SIG-M5 treated with dmso at 0.1 percent for 504 hours (cell line): ENCODE measurements at regions not wholly inside any gene's neighbourhood (a gene's known extent, or its start where the extent isn't known, plus 50 kb on each side); places are given as distances from the start of the nearest gene placed in this dataset.
"Not testable (repeated sequence)": the region's sequence is repeated elsewhere in the genome, so short reads cannot be mapped to it uniquely, and the experiment has no call there.

ENCODE experiments used
- DNase-seq: peaks from one replicate; lab custom pipeline; 2025; ENCODE audit not compliant: unreplicated experiment; lab: John Stamatoyannopoulos, UW

DNA sequence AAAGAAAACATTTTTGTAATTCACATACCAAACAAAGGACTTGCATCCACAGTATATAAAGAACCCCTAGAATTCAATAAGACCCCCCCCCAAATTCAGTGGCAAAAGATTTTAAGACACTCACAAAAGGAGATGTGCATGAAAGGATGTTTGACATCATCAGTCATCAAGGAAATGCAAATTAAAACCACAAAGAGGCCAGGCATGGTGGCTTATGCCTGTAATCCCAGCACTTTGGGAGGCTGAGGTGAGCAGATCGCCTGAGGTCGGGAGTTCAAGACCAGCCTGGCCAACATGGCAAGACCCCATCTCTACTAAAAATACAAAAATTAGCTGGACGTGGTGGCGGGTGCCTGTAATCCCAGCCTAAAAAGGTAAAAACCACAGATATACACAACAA, 61.3 kb downstream of the AIPL1 start:
- DNase-seq: not testable (repeated sequence)

DNA sequence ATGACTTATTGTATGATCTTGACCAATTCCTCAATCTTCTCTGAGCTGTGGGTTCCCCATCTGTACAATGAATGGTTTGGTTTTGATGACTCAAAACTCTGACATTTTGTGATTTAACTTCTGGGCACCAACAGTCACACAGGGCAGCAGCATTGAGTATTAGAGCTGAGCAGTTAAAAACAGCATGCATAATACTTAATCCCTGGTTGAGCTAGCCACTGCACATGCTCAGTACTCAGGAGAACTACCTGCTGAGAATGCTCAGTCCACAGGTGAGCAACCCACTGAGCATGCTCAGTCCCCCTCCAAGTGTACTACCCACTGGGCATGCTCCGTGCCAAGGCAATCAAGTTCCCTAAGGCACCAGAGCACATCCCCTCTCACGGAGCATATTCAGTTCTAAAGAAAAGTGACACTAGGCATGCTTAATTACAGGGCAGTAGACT, 68.7 kb downstream of the AIPL1 start:
- DNase-seq: no peak

DNA sequence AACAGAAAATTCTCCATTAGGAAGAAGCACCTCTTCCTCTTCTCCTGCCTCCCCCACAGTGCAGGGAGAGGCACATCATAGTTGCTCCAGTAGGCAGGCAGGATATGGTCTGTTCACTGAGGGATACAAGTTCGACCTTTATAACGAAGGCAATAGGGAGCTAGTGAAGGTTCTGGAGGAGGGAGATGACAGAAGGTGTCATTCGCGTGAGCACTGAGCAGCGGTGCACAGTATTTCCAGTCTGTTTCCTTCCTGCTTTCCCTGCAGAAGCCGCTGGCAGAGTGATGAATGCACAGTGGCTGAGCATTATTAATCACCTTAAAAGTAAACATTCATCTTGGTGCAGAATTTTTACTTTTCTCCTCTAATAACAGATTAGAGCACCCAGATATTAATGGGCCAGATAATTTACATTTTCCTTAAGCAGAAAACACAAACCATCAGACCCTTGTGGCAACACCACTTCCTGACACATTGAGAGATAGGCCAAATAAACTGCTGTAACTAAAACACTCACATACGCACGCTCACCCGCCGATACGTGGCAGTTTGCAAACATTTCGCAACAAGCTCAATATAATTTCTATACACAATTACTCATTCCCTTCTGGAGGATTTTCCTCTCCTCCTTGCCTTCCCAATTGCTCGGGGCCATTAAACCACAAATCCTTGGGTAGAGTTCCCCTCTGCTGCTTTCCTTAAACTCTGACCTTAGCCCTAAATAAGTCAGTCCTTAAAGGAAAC, 69.5 kb downstream of the AIPL1 start:
- no peak for DNase-seq

GRCh38 chr17:6361733-6362132, 73.2 kb downstream of the AIPL1 start:
- DNase-seq: no peak

DNA sequence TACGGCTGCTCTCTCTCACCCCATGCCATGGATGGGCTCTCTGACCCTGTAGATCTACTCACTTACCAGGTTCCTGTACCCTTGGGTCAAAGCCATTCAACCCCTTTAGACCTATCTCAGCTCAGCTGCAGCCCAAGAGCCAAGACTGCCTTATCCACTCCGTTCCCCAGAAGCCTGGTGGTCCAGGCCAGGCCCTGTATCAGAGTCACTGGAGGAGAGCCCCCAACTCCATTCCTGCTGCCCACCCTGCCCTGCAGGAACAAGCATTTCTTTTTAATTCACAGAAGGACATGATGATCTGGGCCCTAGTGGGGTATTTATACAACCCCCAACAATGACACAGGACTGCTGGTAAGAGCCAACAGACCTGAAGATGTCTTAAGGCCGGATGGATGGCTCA, 76.8 kb downstream of the AIPL1 start:
- DNase-seq: no peak

DNA sequence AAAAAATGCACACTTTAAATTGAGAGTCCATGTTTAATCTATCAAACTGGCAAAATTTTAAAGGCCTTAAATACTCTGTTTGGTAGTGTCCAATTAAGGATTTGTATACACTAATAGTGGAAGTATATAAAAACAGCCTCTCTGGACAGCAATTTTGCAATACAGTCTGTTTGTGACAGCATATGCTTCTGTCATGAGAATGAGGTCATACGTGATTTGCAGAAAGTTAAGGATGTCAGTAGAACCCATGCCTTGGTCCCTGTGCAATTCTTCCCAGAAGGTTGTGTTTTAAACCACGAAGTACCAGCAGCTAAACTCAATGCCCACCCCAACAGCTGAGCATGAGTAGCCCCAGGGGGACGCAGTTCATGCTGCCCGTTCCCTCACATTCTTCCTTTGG, 78.4 kb downstream of the AIPL1 start:
- no peak for DNase-seq

GRCh38 chr17:6355196-6355595, 79.7 kb downstream of the AIPL1 start:
- no peak for DNase-seq

DNA sequence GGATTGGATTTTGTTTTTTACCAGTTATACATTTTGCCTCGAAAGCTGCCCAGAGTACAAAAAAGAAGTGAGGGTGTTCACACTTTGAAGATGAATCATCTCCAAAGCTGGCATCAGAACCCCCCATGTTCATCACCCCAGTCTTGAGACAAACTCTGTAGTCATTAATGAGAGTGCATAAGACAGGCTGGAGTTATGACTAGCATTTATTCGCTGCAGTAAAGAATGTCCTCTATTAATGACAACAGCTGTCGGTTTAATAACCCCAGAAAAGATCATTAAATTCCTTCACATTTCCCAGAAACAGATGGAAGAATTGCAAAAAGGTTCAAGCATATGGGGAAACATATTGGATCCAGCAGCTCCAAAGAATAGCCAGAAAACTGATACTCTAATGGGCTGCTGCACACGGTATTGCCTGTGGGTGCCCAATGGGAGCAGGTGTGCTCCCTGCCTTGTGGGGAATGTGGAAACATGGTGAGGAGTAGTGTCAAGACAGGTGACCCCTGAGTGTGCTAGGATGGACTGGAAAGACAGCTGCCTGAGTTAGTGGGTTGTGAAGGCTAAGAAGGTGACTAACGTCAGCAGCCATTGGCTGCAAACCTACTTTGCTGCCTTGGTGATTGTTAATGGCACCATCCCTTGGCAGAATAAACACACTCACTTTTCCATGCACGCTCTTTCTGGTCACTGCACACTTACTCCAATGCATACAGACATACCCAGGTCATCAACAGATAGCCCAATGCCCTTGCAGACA, 81.9 kb downstream of the AIPL1 start:
- DNase-seq: no peak

DNA sequence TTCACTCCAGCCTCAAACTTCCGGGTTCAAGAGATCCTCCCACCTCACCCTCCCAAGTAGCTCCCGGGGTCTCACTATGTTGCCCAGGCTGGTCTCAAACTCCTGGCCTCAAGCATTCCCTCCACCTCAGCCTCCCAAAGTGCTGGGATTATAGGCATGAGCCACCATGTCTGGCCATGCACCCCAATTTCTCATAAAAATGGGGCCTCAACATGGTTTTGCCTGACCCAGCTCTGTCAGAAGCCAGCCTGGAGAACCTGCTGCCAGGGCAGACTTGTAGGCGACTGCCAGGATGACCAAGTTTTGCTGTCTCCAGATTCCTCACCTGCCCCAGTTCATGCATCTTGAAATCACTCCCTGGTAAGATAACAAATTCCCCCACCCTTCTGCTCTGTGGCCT, 82.9 kb downstream of the AIPL1 start:
- no peak for DNase-seq

DNA sequence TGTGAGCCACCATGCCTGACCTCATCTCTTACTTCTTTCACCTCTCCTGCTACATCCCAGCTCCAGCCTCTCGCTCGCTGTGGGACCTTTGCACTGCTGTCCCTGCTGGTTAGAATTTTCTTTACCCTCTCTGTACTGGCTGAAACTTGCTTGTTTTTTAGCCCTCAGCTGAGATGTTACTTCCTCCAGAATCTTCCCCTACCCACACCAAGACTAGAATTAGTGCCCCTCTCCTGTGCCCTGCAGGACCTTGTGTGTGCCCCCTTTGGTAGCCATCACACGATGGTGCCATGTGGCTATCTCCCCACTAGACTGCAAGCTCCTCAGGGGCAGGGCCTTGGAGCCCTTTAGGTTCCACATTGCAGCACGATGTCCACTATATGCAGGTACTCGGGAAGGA, 84.1 kb downstream of the AIPL1 start:
- DNase-seq: no peak

DNA sequence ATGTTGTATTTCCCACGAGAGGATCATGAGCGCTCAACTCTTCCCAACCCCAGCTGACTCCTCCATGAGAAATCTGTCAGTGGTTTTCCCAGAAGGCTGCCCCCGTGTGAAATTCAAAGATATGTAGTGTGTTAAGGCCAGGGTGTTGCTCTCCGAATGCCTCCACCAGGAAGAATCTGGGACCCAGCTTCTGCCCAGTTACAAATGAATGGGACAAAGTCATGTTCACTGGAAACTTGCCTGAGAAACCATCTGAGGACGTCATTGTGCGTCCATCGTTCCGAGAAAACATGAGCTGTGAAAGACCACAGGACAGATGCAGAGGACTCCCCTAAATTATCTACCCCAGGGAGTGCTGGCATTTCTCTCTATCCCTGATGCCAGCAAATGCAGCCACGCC, 86.0 kb downstream of the AIPL1 start:
- no peak for DNase-seq

- DNase-seq: no peak
These were observed 87.1 kb downstream of the AIPL1 start for GRCh38 chr17:6347776-6348175.

DNA sequence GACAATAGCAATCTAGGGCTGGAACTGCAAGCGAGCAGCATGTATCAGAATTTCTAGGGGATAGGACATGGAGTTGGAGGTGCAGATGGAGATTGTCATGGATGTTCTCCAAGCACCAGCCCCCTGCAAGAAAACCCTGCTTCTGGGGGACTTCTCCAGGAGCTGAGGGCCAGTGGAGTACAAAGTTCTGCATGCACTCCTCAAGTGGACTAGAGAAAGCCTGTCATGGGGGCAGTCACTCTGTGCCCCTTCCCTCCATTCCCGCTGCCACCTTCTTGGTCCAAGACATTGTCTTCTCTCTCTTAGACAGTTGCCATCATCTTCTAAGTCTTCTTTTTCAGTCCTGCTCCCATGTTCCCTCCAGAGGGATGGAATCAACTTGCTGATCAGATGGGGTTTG, 87.9 kb downstream of the AIPL1 start:
- no peak for DNase-seq

DNA sequence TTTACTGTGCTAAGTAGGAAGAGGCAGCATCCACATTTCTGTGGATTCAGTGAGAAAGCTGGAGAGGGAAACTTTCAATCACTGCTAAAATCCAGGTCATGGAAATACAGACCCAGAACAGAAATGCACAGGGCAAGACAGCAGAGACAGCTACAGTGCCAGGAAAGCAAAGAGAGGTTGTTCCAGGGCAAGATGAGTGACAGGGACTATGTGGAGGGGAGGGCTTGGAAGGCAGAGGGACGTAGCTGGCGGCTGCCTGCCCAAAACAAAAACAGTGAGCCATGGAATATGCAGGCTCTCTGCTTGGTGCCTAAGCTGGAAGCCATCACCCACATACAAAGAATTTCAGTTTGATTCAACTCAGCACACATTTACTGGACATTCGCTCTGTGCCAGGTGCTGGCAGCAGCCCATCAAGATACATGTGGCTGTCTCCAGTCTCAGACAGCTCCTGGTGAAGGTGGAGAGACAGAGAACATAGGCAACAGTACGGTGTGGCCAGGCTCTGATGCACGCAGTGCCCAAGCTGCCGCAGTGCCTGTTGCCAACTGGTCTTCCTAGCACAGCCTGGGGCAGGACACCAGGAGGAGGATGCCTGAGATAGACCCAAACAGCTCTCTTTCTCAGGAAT, 88.7 kb downstream of the AIPL1 start:
- no peak for DNase-seq

DNA sequence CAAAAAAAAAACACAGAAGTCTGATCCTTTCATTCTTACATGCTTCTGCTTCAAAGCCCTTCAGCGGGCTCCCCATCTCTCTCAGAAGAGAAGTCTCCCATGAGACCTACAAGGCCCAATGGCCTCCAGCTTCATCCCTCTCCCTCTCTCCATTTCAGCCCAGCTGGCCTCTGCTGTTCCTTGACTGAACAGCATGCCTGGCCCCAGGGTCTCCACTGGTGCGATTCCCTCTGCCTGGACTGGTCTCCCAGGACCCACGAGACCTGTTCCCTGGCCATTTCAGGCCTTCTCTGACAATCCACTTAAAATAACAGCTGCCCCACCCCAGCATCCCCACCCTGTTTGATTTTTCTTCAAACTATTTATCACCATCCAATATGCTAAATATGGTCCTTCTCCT, 91.2 kb downstream of the AIPL1 start:
- no peak for DNase-seq

DNA sequence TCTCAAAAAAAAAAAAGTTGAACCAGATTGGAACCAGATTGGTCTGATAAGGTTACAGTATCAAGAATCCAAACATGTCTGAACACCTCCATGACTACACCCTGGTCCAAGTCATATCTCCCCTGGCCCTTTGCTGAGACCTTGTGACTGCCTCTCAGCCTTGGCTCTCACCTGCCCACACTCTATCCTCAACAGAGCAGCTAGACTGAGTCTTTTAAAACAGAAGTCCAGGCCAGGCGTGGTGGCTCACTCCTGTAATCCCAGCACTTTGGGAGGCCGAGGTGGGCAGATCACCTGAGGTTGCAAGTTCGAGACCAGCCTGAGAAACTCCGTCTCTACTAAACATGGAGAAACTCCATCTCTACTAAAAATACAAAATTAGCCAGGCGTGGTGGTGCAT, 91.7 kb downstream of the AIPL1 start:
- no peak for DNase-seq

- no peak for DNase-seq
These were observed 94.2 kb downstream of the AIPL1 start for GRCh38 chr17:6340708-6341107.

DNA sequence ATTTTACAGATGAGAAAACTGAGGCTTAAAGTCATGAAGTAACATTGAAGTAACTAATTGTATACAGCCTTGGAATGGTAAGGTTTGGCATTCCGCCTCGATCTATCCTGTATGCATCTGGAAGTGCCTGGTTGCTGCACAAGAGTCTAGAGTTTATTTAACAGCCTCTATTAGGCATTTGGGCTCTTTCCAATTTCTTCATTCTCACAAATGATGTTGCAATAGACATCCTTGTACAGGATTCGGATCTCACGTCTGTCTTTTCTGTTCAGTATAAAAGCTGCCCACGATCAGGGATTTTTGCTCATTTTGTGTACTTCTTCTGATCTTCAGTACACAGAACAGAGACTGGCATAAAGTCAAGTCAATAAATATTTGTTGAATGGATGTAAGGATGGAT, 100.5 kb downstream of the AIPL1 start:
- DNase-seq: no peak

GRCh38 chr17:6330936-6331335, 104.0 kb downstream of the AIPL1 start:
- no peak for DNase-seq

DNA sequence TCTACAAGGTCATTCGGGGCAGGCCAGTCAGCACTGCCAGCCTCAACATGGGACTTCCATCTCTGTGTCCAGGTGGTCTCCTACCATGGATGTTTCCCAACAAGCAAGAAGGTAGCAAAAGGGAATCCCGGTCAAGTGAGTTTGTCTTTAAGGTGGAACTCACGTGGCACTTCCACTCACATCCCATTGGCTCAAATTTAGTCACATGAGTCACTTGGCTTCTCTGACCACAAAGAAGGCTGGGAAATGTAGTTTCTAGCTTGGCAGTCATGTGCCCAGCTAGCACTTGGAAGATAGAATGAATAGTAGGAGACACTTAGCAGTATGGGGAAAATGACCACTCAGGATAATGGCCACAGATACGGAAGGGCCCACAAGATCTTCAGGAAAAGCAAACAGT, 106.6 kb downstream of the AIPL1 start:
- DNase-seq: no peak

DNA sequence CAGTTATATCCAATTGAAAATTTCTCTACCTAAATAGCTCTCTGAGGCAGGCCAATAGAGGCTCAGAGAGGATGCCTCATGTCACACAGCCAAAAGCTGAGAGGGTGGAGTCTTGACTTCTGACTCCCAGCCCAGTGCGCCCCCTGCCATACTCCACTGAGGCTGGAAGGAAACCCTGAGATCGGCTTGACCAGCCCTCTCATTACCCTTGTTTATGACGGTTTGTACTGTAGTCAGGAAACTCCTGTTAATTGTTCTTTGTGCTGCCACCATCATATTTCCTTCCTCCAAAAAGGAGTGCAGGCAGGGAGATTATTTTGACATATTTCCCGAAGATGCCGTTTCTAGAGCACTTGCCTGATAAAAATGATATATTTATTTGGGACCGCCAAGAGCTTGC, 107.9 kb downstream of the AIPL1 start:
- DNase-seq: no peak

GRCh38 chr17:6326483-6326882, 108.4 kb downstream of the AIPL1 start:
- no peak for DNase-seq
